Stimulated activated CD4-positive, alpha-beta T cell treated with anti-CD3 and anti-CD28 coated beads, Interleukin-4, amount 100 ng/mL, for 48 hours (primary cell): ENCODE measurements at regions not wholly inside any gene's neighbourhood (a gene's known extent, or its start where the extent isn't known, plus 50 kb on each side); places are given as distances from the start of the nearest gene placed in this dataset.

Experiments
- DNase-seq, 2 donors: peaks; one replicate each; pipeline ENCODE4 v3.0.0-alpha.2; 2020; ENCODE audit warnings: low read depth in 2 of 2

GRCh38 chr14:76664790-76665189 lies 96.5 kb upstream of the VASH1 start:
- DNase-seq, result no peak

- DNase-seq, result no peak
These were observed 94.5 kb upstream of the VASH1 start for GRCh38 chr14:76666746-76667145.

GRCh38 chr14:76669770-76670169 lies 91.5 kb upstream of the VASH1 start:
- DNase-seq, result no peak

- no peak for DNase-seq
These were observed 89.1 kb upstream of the VASH1 start for GRCh38 chr14:76672123-76672522.

- no peak for DNase-seq
These were observed 88.0 kb upstream of the VASH1 start for GRCh38 chr14:76673261-76673660.

- DNase-seq, result no peak
These were observed 86.2 kb upstream of the VASH1 start for GRCh38 chr14:76675046-76675445.

- DNase-seq, result no peak
These were observed 84.7 kb upstream of the VASH1 start for GRCh38 chr14:76676539-76676938.

- no peak for DNase-seq
These were observed 83.6 kb upstream of the VASH1 start for GRCh38 chr14:76677534-76678145.

GRCh38 chr14:76678244-76678800 lies 82.9 kb upstream of the VASH1 start:
- DNase-seq, result no peak

- DNase-seq, result no peak
These were observed 78.9 kb upstream of the VASH1 start for GRCh38 chr14:76682367-76682766.

GRCh38 chr14:76686646-76687045 lies 74.6 kb upstream of the VASH1 start:
- no peak for DNase-seq

GRCh38 chr14:76687611-76688382 lies 73.5 kb upstream of the VASH1 start:
- DNase-seq, result no peak

- no peak for DNase-seq
These were observed 72.9 kb upstream of the VASH1 start for GRCh38 chr14:76688383-76688671.

- DNase-seq, result no peak
These were observed 70.7 kb upstream of the VASH1 start for GRCh38 chr14:76690502-76691105.

- no peak for DNase-seq
These were observed 67.2 kb upstream of the VASH1 start for GRCh38 chr14:76694106-76694505.

GRCh38 chr14:76695263-76695920 lies 65.9 kb upstream of the VASH1 start:
- no peak for DNase-seq

- DNase-seq, result no peak
These were observed 64.9 kb upstream of the VASH1 start for GRCh38 chr14:76696361-76696760.

- DNase-seq, result no peak
These were observed 64.5 kb upstream of the VASH1 start for GRCh38 chr14:76696791-76697190.

GRCh38 chr14:76697246-76697905 lies 63.9 kb upstream of the VASH1 start:
- no peak for DNase-seq

GRCh38 chr14:76698191-76698590 lies 63.1 kb upstream of the VASH1 start:
- DNase-seq, result no peak

- DNase-seq, result no peak
These were observed 62.6 kb upstream of the VASH1 start for GRCh38 chr14:76698631-76699030.
